PFSK-1 (cell line): ENCODE measurements at regions not wholly inside any gene's neighbourhood (a gene's known extent, or its start where the extent isn't known, plus 50 kb on each side); places are given as distances from the start of the nearest gene placed in this dataset.

ENCODE experiments used
- FOXP2 ChIP-seq: optimal IDR thresholded peaks from 2 replicates; pipeline ENCODE3; 2011; ENCODE audit warnings: borderline replicate concordance, control low read depth, inconsistent platforms; ENCODE audit not compliant: insufficient read depth; ENCODE audit errors: extremely low read length, extremely low read depth
- POLR2AphosphoS5 ChIP-seq: IDR thresholded peaks from 2 replicates; pipeline ENCODE4 v1.6.1; 2012; ENCODE audit warnings: low read depth, mild to moderate bottlenecking, control low read depth, low read length, moderate library complexity
- REST ChIP-seq, 2 experiments: IDR thresholded peaks; 2 replicates each; pipeline versions ENCODE4 v1.6.1 to v1.8.0; 2011 to 2012; ENCODE audit warnings: low read depth in 2 of 2, low read length in 2 of 2, control low read depth in 1 of 2, inconsistent platforms in 1 of 2, mild to moderate bottlenecking in 1 of 2, moderate library complexity in 1 of 2; ENCODE audit not compliant: insufficient read depth in 1 of 2
- SIN3A ChIP-seq: IDR thresholded peaks from 2 replicates; pipeline ENCODE4 v1.6.1; 2012; ENCODE audit warnings: mild to moderate bottlenecking, low read length, moderate library complexity, borderline replicate concordance; ENCODE audit not compliant: insufficient read depth
- TAF1 ChIP-seq: IDR thresholded peaks from 2 replicates; pipeline ENCODE4 v1.6.1; 2012; ENCODE audit warnings: low read length, control low read depth, borderline replicate concordance; ENCODE audit not compliant: insufficient read depth

- TF ChIP-seq SIN3A: no peak
- no peak for TF ChIP-seq POLR2AphosphoS5
- no peak for TF ChIP-seq FOXP2
- no peak for TF ChIP-seq TAF1
- TF ChIP-seq REST (IDR thresholded peaks at IDR 0.05; ENCODE audit: insufficient read depth in 1 of 2, low read depth in 2 of 2, low read length in 2 of 2): no peak
Measured at GRCh38 chr6:92469186-92469828, 950.1 kb downstream of the EPHA7 start.

- TF ChIP-seq TAF1 (no peak), SIN3A (no peak), POLR2AphosphoS5 (no peak), REST (IDR thresholded peaks at IDR 0.05; ENCODE audit: insufficient read depth in 1 of 2, low read depth in 2 of 2, low read length in 2 of 2) (no peak), FOXP2 (no peak)
Measured at GRCh38 chr6:92468066-92468465, 951.3 kb downstream of the EPHA7 start.

GRCh38 chr6:92460133-92460532 lies 959.2 kb downstream of the EPHA7 start:
- TF ChIP-seq POLR2AphosphoS5 (no peak), REST (IDR thresholded peaks at IDR 0.05; ENCODE audit: insufficient read depth in 1 of 2, low read depth in 2 of 2, low read length in 2 of 2) (no peak), SIN3A (no peak), FOXP2 (no peak), TAF1 (no peak)

- TF ChIP-seq FOXP2 (no peak), REST (IDR thresholded peaks at IDR 0.05; ENCODE audit: insufficient read depth in 1 of 2, low read depth in 2 of 2, low read length in 2 of 2) (no peak), TAF1 (no peak), POLR2AphosphoS5 (no peak), SIN3A (no peak)
Measured at GRCh38 chr6:92459606-92460005, 959.8 kb downstream of the EPHA7 start.
